Gastrocnemius medialis (tissue), 4 donors: ENCODE measurements at regions not wholly inside any gene's neighbourhood (a gene's known extent, or its start where the extent isn't known, plus 50 kb on each side); places are given as distances from the start of the nearest gene placed in this dataset.
"Not testable (repeated sequence)": the region's sequence is repeated elsewhere in the genome, so short reads cannot be mapped to it uniquely, and the experiment has no call there.

Source experiments
- CTCF ChIP-seq, 5 experiments: fragments of 450-650 bp in 3 of 5; fragments of 200-600 bp in 2 of 5; sonication (generic) in 2 of 5; IDR thresholded peaks in 4 of 5; conservative IDR thresholded peaks in 1 of 5; 1 replicate in 4 of 5; 2 replicates in 1 of 5; pipeline ENCODE4 v1.5.1; 2016 to 2019; ENCODE audit warnings: antibody characterized with exemption in 5 of 5, mild to moderate bottlenecking in 3 of 5, moderate library complexity in 3 of 5
- POLR2A ChIP-seq, 2 donors: fragments of 450-650 bp; IDR thresholded peaks; one replicate each; pipeline ENCODE4 v1.6.1; 2017; ENCODE audit warnings: antibody characterized with exemption in 2 of 2, mild to moderate bottlenecking in 2 of 2, moderate library complexity in 2 of 2

DNA sequence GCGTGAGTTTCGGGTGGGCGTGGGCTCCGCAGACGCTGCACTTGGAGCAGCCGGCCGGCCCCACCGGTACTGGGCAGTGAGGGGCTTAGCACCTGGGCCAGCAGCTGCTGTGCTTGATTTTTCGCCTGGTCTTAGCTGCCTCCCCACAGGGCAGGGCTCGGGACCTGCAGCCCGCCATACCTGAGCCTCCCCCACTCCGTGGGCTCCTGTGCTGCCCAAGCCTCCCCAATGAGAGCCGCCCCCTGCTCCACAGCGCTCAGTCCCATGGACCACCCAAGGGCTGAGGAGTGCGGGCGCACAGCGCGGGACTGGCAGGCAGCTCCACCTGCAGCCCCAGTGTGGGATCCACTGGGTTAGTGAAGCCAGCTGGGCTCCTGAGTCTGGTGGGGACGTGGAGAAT lies 546.7 kb upstream of the ROBO1 start:
- not testable (repeated sequence) for TF ChIP-seq POLR2A (IDR thresholded peaks at IDR 0.05); CTCF (IDR thresholded peaks at IDR 0.05 in 4 of 5, conservative IDR thresholded peaks at IDR 0.05 in 1 of 5)
